Endodermal cell (in vitro differentiated cells): ENCODE measurements at regions not wholly inside any gene's neighbourhood (a gene's known extent, or its start where the extent isn't known, plus 50 kb on each side); places are given as distances from the start of the nearest gene placed in this dataset.

Experiments
- DNase-seq: peaks from one replicate; pipeline ENCODE4 v3.0.0-alpha.2; 2017
- H3K27ac ChIP-seq: 2 replicates; pipeline ENCODE4 v1.5.1; 2013; ENCODE audit warnings: mild to moderate bottlenecking, low read depth, low read length, moderate library complexity
- H3K27me3 ChIP-seq: 2 replicates; pipeline ENCODE4 v1.6.1; 2013; ENCODE audit warnings: mild to moderate bottlenecking, low read length, moderate library complexity; ENCODE audit not compliant: insufficient read depth, control insufficient read depth, poor library complexity, severe bottlenecking
- H3K36me3 ChIP-seq: 2 replicates; pipeline ENCODE4 v1.7.0; 2013; ENCODE audit warnings: mild to moderate bottlenecking, low read length, moderate library complexity; ENCODE audit not compliant: control insufficient read depth, insufficient read depth
- H3K4me1 ChIP-seq: one replicate; pipeline ENCODE4 v1.7.0; 2013; ENCODE audit warnings: low read length; ENCODE audit not compliant: control insufficient read depth, insufficient read depth
- H3K4me3 ChIP-seq: 2 replicates; pipeline ENCODE4 v1.5.1; 2013; ENCODE audit warnings: mild to moderate bottlenecking, low read length, moderate library complexity
- H3K9ac ChIP-seq: 2 replicates; pipeline ENCODE4 v1.6.1; 2013; ENCODE audit warnings: mild to moderate bottlenecking, low read length, moderate library complexity; ENCODE audit not compliant: poor library complexity, severe bottlenecking; ENCODE audit errors: extremely low read depth
- H3K9me3 ChIP-seq: 2 replicates; pipeline ENCODE4 v1.6.1; 2013; ENCODE audit warnings: mild to moderate bottlenecking, low read length, moderate library complexity; ENCODE audit not compliant: control insufficient read depth
- H3K27ac Mint-ChIP-seq: 2 replicates; pipeline ENCODE4 v1.8.0; 2020; ENCODE audit warnings: mixed read lengths
- H3K27me3 Mint-ChIP-seq: 2 replicates; pipeline ENCODE4 v1.8.0; 2021; ENCODE audit warnings: mild to moderate bottlenecking, mixed read lengths; ENCODE audit not compliant: insufficient read depth
- H3K36me3 Mint-ChIP-seq: 2 replicates; pipeline ENCODE4 v1.8.0; 2020; ENCODE audit warnings: low read depth, mixed read lengths
- H3K4me1 Mint-ChIP-seq: 2 replicates; pipeline ENCODE4 v1.8.0; 2020; ENCODE audit warnings: mixed read lengths
- H3K4me3 Mint-ChIP-seq: 2 replicates; pipeline ENCODE4 v1.8.0; 2020; ENCODE audit warnings: mild to moderate bottlenecking, moderate library complexity, mixed read lengths
- H3K9me3 Mint-ChIP-seq: 2 replicates; pipeline ENCODE4 v1.8.0; 2020; ENCODE audit warnings: mild to moderate bottlenecking, mixed read lengths
- WGBS, 2 experiments: methylation state at CpG; one replicate each; pipeline versions ENCODE4 v1.1.5 to v1.1.7; 2013; ENCODE audit warnings: missing lambda C conversion rate in 2 of 2, mixed read lengths in 1 of 2; ENCODE audit not compliant: insufficient coverage in 1 of 2, insufficient read length in 1 of 2; 5-methylcytosine and 5-hydroxymethylcytosine counted together
- TF ChIP-seq, protein P1 (sequence below): fragments of 200-600 bp; sonication (generic); conservative IDR thresholded peaks from 2 replicates; pipeline ENCODE4 v1.5.0; 2021; ENCODE audit warnings: antibody characterized with exemption, mild to moderate bottlenecking

DNA sequence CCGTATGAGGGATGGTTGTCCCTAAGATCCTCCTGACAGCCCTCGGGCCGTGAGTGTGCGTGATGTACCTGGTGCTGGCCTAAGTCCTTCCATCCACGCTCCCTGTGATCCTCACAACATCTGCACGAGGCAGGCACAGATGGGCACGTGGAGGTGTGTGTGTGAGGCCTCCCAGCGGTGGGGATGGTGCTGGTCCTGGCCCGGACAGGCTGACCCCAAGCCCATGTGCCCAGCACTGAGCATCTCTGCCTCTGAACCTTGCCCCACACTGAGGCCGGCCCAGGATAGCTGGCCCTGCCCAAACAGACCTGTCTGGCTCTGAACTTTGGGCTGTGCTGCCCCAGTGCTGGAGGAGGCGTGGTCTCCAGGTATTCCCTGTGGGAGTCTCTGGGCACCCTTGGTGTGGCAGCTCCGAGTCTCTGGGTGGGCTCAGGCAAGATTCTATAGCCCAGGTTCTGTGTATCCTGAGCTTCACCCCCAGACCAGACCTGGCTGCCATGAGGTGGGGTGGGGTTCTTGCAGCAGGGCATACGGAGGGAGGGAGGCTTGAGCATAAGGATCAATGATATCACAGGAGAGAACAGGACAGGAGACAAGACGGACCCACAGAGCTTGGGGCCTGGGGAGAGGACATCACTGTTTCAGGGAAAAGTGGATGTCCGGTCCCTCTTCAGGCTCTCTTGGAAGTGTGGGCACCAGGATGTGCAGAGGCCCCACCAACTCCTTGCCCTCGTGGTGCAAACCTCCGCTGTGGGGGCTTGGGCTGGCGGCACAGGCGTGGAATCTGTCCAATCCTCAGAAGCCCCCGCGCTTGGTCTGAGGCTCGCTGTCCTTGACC, 881.8 kb downstream of the BRD1 start:
- H3K9me3 ChIP-seq: no peaks in the 10 kb centered on the region
- H3K4me3 ChIP-seq: no peak overlapping the region
- TF ChIP-seq, protein P1, sequence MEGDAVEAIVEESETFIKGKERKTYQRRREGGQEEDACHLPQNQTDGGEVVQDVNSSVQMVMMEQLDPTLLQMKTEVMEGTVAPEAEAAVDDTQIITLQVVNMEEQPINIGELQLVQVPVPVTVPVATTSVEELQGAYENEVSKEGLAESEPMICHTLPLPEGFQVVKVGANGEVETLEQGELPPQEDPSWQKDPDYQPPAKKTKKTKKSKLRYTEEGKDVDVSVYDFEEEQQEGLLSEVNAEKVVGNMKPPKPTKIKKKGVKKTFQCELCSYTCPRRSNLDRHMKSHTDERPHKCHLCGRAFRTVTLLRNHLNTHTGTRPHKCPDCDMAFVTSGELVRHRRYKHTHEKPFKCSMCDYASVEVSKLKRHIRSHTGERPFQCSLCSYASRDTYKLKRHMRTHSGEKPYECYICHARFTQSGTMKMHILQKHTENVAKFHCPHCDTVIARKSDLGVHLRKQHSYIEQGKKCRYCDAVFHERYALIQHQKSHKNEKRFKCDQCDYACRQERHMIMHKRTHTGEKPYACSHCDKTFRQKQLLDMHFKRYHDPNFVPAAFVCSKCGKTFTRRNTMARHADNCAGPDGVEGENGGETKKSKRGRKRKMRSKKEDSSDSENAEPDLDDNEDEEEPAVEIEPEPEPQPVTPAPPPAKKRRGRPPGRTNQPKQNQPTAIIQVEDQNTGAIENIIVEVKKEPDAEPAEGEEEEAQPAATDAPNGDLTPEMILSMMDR: no peak
- Mint-ChIP-seq H3K4me1 (no peaks in the 10 kb centered on the region), H3K4me3 (no peak overlapping the region), H3K27me3 (no peaks in the 10 kb centered on the region), H3K9me3 (no peaks in the 10 kb centered on the region), H3K36me3 (no peaks in the 10 kb centered on the region), H3K27ac (no peak overlapping the region)
- H3K27ac ChIP-seq: no peak overlapping the region
- H3K27me3 ChIP-seq: no peaks in the 10 kb centered on the region
- no peak overlapping the region for H3K9ac ChIP-seq
- WGBS, 2 experiments: 91 to 97% methylated on average over 17 to 22 of the region's 22 CpGs
- no peaks in the 10 kb centered on the region for H3K4me1 ChIP-seq
- H3K36me3 ChIP-seq: no peaks in the 10 kb centered on the region
- peak; percentile 35 for DNase-seq

DNA sequence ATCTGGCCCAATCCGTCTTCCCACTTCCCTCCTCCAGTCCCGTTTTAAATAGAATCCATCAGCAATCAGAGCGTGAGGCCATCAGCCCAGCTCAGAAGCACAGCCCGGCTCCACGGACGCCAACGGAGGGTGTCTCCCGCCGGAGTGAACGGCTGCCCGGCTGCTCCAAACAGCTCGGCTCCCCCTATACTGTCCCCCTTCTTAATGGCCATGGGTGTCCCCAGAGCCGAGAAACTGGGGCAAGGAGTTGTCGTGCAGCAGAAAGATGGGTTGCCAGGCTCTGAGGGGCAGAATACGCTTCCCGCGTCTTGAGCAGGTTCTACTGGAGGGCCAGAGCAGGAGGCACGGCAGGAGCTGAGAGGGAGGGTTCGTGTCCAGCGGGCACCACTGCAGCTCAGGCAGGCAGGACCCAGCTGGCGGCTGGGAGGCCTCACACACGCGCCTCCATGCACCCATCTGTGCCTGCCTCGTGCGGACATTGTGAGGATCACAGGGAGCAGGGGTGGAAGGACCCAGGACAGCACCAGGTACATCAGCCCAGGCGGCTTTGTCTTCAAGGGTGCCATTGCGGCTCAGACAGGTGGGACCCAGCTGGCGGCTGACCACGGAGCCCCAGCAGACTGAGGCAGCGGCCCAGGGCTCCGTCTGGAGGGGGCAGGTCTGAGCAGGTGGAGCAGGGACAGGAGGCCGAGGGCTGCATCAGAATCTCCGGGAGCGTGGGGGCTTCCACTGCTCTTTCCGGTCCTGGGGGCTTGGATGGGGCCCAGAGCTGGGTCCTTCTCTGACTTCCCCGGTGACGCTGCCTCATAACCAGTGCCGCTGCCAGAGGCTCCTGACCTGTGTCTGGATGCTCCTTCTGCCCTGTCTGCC, 882.7 kb downstream of the BRD1 start:
- WGBS, 2 experiments: 89 to 90% methylated on average over 22 to 38 of the region's 38 CpGs
- Mint-ChIP-seq H3K27ac (no peak overlapping the region), H3K4me3 (no peak overlapping the region), H3K27me3 (no peaks in the 10 kb centered on the region), H3K4me1 (no peaks in the 10 kb centered on the region), H3K9me3 (no peaks in the 10 kb centered on the region), H3K36me3 (no peaks in the 10 kb centered on the region)
- TF ChIP-seq, protein P1: no peak
- no peak overlapping the region for H3K9ac ChIP-seq
- H3K4me1 ChIP-seq: no peaks in the 10 kb centered on the region
- peak; percentile 32 for DNase-seq
- H3K9me3 ChIP-seq: no peaks in the 10 kb centered on the region
- no peaks in the 10 kb centered on the region for H3K27me3 ChIP-seq
- no peak overlapping the region for H3K4me3 ChIP-seq
- no peak overlapping the region for H3K27ac ChIP-seq
- H3K36me3 ChIP-seq: no peaks in the 10 kb centered on the region

DNA sequence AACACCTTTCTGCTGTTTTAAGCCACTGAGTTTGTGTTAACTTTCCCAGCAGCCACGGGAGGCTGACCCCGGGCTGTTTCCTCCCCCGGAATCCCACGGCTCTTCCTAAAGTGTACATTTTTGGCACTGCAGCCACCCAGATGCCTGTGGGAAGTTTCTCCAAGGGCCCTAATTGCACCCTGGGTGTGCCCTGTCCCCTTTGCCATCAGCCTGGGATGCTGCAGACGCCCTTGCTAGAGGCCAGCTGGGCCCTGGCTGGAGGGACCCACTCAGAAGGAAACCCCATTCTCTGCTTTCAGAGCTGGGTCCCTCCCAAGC, 883.3 kb downstream of the BRD1 start:
- Mint-ChIP-seq H3K9me3 (no peaks in the 10 kb centered on the region), H3K27me3 (no peaks in the 10 kb centered on the region), H3K4me3 (no peak overlapping the region), H3K36me3 (no peaks in the 10 kb centered on the region), H3K4me1 (no peaks in the 10 kb centered on the region), H3K27ac (no peak overlapping the region)
- Histone ChIP-seq H3K27ac (no peak overlapping the region), H3K4me1 (no peaks in the 10 kb centered on the region), H3K9me3 (no peaks in the 10 kb centered on the region), H3K9ac (no peak overlapping the region), H3K36me3 (no peaks in the 10 kb centered on the region), H3K27me3 (no peaks in the 10 kb centered on the region), H3K4me3 (no peak overlapping the region)
- TF ChIP-seq, protein P1: no peak
- WGBS, 2 experiments: 91 to 97% methylated on average over 4 to 5 of the region's 5 CpGs
- DNase-seq: no peak
